K562 (cell line): ENCODE measurements at regions not wholly inside any gene's neighbourhood (a gene's known extent, or its start where the extent isn't known, plus 50 kb on each side); places are given as distances from the start of the nearest gene placed in this dataset.

Experiments
- POLR2A ChIP-seq: fragments of 450-650 bp; conservative IDR thresholded peaks from 2 replicates; pipeline ENCODE4 v1.6.1; 2016
- TF ChIP-seq, protein P1 (sequence below): sonication (generic); formaldehyde crosslinking; IDR thresholded peaks from 2 replicates; pipeline ENCODE4 v1.8.1; 2022; ENCODE audit warnings: missing genetic modification reagents

DNA sequence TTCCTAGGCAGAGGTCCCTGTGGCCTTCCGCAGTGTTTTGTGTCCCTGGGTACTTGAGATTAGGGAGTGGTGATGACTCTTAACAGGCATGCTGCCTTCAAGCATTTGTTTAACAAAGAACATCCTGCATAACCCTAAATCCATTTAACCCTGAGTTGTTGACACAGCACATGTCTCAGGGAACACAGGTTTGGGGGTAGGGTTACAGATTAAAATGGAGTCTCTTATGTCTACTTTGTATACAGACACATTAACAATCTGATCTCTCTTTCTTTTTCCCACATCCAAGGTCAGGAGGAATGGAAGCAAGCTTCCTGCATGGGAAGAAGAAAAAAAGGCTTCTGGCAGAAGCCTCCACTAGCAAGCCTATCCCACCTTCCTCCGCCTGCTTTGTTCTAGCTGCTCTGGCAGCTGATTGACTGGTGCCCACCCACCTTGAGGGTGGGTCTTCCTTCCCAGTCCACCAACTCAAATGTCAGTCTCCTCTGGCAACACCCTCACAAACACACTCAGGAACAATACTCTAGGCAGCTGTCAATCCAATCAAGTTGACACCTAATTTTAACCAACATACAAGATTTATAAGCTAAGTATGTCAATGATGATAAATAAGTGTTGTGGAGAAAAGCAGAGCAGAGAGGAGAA lies 176.5 kb upstream of the CCZ1B start:
- TF ChIP-seq, protein P1, sequence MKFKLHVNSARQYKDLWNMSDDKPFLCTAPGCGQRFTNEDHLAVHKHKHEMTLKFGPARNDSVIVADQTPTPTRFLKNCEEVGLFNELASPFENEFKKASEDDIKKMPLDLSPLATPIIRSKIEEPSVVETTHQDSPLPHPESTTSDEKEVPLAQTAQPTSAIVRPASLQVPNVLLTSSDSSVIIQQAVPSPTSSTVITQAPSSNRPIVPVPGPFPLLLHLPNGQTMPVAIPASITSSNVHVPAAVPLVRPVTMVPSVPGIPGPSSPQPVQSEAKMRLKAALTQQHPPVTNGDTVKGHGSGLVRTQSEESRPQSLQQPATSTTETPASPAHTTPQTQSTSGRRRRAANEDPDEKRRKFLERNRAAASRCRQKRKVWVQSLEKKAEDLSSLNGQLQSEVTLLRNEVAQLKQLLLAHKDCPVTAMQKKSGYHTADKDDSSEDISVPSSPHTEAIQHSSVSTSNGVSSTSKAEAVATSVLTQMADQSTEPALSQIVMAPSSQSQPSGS (CRISPR knock-in tag) = no peak
- TF ChIP-seq POLR2A = no peak
